Lower leg skin (tissue), 4 donors: ENCODE measurements at regions not wholly inside any gene's neighbourhood (a gene's known extent, or its start where the extent isn't known, plus 50 kb on each side); places are given as distances from the start of the nearest gene placed in this dataset.

ENCODE experiments used
- DNase-seq, 2 donors: peaks; one replicate each; pipeline ENCODE4 v3.0.0-alpha.2; 2019; ENCODE audit warnings: low spot score in 2 of 2
- H3K4me3 ChIP-seq: fragments of 200-600 bp; sonication (generic); 2 replicates; pipeline ENCODE4 v1.5.1; 2017; ENCODE audit warnings: mild to moderate bottlenecking, low read depth; ENCODE audit not compliant: poor library complexity, severe bottlenecking
- POLR2A ChIP-seq, 2 donors: fragments of 450-650 bp; IDR thresholded peaks; one replicate each; pipeline ENCODE4 v1.6.1; 2016 to 2017; ENCODE audit warnings: antibody characterized with exemption in 2 of 2, mild to moderate bottlenecking in 1 of 2, moderate library complexity in 1 of 2
- WGBS, 2 donors: methylation state at CpG; one replicate each; pipeline ENCODE4 v1.1.5; 2018; 5-methylcytosine and 5-hydroxymethylcytosine counted together
- intact Hi-C: fragments of 100-400 bp; cut with DNase I; formaldehyde crosslinking; loops from one replicate; pipeline ENCODE4 v1.15.0; 2023; ENCODE audit warnings: low total_unique reads
- TF ChIP-seq, protein P1 (sequence below), 3 donors: fragments of 450-650 bp; IDR thresholded peaks; one replicate each; pipeline ENCODE4 v1.5.1; 2016; ENCODE audit warnings: antibody characterized with exemption in 3 of 3, mild to moderate bottlenecking in 3 of 3, moderate library complexity in 2 of 3

DNA sequence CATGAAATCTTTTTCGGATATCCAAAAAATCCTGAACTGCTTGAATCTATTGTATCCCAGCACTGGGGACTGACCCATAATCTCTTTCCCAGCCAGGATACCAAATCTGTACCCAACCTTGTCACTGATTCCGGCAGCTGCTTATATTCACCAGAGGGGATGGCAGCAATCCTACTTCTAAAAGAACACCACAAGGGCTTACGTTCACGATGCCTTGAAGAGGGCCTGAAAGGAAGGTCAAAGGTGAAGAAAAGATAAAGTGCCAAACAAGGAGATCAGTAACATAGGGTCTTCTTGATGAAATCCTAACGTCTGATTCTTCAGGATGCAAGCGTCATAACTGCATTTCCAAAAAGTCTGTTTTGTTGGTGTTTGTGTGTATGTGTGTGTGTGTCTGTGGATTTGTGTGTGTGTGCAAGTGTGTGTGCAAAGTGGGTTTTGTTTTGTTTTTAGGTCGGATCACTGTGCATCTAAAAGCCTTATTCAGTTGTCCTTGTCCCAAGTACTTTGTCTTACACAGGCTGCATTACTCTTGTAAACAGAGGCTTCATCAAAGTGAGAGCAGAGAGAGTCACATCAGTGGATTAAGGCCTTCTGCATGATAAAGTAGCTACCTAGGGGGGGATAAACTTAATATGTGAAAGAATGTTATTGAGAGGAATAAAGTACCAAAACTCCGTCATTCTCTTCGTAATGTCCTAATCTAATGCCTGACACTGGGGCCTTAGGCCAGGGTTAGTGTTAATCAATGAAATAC lies 179.3 kb downstream of the BARHL2 start:
- H3K4me3 ChIP-seq = no peak overlapping the region
- WGBS, 2 donors = 66 to 68% methylated on average over 9 of the region's 9 CpGs
- TF ChIP-seq, protein P1, sequence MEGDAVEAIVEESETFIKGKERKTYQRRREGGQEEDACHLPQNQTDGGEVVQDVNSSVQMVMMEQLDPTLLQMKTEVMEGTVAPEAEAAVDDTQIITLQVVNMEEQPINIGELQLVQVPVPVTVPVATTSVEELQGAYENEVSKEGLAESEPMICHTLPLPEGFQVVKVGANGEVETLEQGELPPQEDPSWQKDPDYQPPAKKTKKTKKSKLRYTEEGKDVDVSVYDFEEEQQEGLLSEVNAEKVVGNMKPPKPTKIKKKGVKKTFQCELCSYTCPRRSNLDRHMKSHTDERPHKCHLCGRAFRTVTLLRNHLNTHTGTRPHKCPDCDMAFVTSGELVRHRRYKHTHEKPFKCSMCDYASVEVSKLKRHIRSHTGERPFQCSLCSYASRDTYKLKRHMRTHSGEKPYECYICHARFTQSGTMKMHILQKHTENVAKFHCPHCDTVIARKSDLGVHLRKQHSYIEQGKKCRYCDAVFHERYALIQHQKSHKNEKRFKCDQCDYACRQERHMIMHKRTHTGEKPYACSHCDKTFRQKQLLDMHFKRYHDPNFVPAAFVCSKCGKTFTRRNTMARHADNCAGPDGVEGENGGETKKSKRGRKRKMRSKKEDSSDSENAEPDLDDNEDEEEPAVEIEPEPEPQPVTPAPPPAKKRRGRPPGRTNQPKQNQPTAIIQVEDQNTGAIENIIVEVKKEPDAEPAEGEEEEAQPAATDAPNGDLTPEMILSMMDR (IDR thresholded peaks at IDR 0.05) = no peak
- TF ChIP-seq POLR2A (IDR thresholded peaks at IDR 0.05) = no peak
- no peak for DNase-seq
- intact Hi-C loops = no loop called here

DNA sequence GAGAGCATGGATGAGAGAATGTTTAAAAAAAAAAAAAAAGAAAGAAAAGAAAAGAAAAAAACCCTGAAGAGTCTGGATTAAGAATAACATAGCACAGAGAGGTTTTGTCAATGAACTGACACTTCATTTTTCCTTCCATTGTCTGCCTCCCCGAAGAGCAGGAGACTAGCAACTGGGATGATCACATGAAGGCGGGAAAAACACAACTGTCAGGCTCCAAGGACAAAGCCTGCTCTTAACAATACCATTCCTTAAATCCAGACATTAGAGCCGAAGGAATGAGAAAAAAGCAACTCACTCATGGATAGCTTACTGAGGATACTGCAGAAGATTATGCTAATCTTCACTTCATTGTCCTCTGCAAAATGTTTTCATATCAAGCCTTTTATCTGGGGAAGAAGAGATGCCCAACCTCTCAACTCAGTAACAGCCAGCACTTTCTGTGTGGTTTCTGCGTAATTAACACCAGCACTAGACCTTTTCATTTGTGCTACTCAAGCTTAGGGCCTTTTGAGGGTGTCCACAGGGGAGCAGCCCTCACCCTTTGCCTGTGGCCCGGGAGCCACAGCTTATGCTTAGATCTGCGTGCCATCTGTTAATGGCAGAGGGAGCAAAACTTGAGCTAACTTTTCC lies 182.3 kb downstream of the BARHL2 start:
- no peak overlapping the region for H3K4me3 ChIP-seq
- DNase-seq = no peak
- no peak for TF ChIP-seq POLR2A (IDR thresholded peaks at IDR 0.05)
- TF ChIP-seq, protein P1 (IDR thresholded peaks at IDR 0.05) = no peak
- intact Hi-C loops = no loop called here
- 56 to 61% methylated on average over 6 of the region's 6 CpGs for WGBS, 2 donors

DNA sequence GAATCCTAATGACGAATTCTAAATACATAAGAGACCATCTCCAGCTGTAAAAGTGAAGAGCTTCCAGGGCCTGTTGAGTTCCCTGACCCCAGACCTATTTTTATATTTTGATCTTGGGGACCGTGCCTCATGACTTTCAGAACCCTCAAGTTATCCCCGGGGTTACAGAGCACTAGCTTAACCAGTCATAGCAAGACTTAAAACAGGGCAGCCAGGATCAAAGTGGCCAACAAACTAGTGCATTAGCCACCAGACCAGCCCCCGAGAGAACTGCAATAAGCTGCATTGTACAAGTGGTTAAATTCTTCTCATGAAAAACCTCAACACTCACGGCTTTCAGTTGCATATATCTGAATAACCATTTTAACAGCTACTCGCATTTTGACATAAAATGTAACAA lies 183.0 kb downstream of the BARHL2 start:
- no peak for TF ChIP-seq POLR2A (IDR thresholded peaks at IDR 0.05)
- TF ChIP-seq, protein P1 (IDR thresholded peaks at IDR 0.05) = no peak
- 64 to 66% methylated on average over 6 of the region's 6 CpGs for WGBS, 2 donors
- no peak for DNase-seq
- intact Hi-C loops = no loop called here
- no peak overlapping the region for H3K4me3 ChIP-seq

DNA sequence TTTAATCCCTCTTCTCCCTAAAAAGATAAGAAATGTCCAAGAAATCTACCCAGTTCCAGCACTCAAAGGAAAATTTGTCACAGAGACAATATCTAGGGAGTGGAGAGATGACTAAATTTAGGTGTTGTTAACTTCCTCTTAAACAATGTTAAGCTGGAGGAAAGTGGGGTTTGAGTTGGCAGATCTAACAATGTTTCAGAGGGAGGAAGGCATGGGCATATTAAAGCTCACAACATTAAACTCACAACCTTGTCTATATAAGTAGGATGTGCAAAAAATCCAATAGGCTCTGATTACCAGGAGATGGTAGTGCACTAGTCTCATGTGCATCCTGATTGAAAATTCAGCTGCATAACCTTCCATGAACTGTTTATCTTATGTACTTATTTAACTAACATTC lies 190.1 kb downstream of the BARHL2 start:
- intact Hi-C loops = no loop called here
- DNase-seq = no peak
- no peak for TF ChIP-seq POLR2A (IDR thresholded peaks at IDR 0.05)

DNA sequence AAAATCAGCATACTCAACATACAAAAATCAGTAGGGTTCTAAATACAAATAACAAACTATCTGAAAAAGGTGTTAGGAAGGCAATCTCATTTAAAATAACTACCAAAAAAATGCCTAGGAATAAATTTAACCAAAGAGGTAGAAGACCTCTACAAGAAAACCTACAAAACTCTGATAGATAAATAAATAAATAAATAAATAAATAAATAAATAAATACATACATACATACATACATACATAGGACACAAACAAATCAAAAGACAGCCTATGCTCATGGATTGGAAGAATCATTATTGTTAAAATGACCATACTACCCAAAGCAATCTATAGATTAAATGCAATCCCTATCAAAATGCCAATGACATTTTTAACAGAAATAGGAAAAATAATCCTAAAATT lies 194.7 kb downstream of the BARHL2 start:
- DNase-seq = no peak
- intact Hi-C loops = no loop called here
- H3K4me3 ChIP-seq = no peak overlapping the region
- no peak for TF ChIP-seq POLR2A (IDR thresholded peaks at IDR 0.05)
- TF ChIP-seq, protein P1 (IDR thresholded peaks at IDR 0.05) = no peak

More for the DNA sequence above, 190.1 kb downstream of the BARHL2 start:
- no peak overlapping the region for H3K4me3 ChIP-seq

DNA sequence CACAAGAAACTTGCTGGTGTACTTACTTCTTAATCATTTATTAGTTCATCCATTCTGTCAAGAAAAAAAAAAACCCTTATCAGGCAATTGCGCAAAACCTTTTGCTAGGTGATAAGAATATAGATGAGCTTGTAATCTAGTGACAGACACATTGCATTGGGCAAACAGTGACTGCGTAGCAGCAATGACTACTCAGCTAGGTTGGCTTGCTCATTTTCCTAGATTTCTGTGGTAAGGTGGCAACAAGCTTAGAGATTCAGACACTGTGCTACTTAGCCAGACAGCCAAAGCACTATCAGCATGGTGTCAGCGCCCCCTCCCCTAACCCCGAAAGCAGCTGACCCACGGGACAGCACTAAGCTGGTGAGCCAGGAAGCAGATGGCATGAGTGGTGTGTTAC lies 203.1 kb downstream of the BARHL2 start:
- H3K4me3 ChIP-seq = no peak overlapping the region
- WGBS, 2 donors = 85 to 91% methylated on average over 5 of the region's 5 CpGs
- no peak for TF ChIP-seq POLR2A (IDR thresholded peaks at IDR 0.05)
- TF ChIP-seq, protein P1 (IDR thresholded peaks at IDR 0.05) = no peak
- intact Hi-C loops = no loop called here
- no peak for DNase-seq
